Kidney glomerular epithelial cell (primary cell): ENCODE measurements at regions not wholly inside any gene's neighbourhood (a gene's known extent, or its start where the extent isn't known, plus 50 kb on each side); places are given as distances from the start of the nearest gene placed in this dataset.
"Not testable (repeated sequence)": the region's sequence is repeated elsewhere in the genome, so short reads cannot be mapped to it uniquely, and the experiment has no call there.

Experiments used
- DNase-seq: peaks from one replicate; lab custom pipeline; 2025; lab: John Stamatoyannopoulos, UW

GRCh38 chr7:52355053-52355452 is 680.4 kb upstream of the POM121L12 start:
- no peak for DNase-seq

- DNase-seq: no peak
These were observed 683.1 kb upstream of the POM121L12 start for GRCh38 chr7:52352013-52352981.

- no peak for DNase-seq
These were observed 691.4 kb upstream of the POM121L12 start for GRCh38 chr7:52344015-52344414.

GRCh38 chr7:52340067-52340466 is 695.4 kb upstream of the POM121L12 start:
- no peak for DNase-seq

- DNase-seq: not testable (repeated sequence)
These were observed 707.1 kb upstream of the POM121L12 start for GRCh38 chr7:52328328-52328727.

GRCh38 chr7:52325237-52325636 is 710.2 kb upstream of the POM121L12 start:
- DNase-seq: no peak

GRCh38 chr7:52323202-52323746 is 712.2 kb upstream of the POM121L12 start:
- DNase-seq: no peak

GRCh38 chr7:52320610-52321009 is 714.8 kb upstream of the POM121L12 start:
- no peak for DNase-seq

GRCh38 chr7:52317921-52318320 is 717.5 kb upstream of the POM121L12 start:
- DNase-seq: no peak

- DNase-seq: no peak
These were observed 723.5 kb upstream of the POM121L12 start for GRCh38 chr7:52311886-52312285.

GRCh38 chr7:52309631-52310030 is 725.8 kb upstream of the POM121L12 start:
- no peak for DNase-seq

GRCh38 chr7:52302765-52303520 is 732.5 kb upstream of the POM121L12 start:
- DNase-seq: no peak

- no peak for DNase-seq
These were observed 738.3 kb upstream of the POM121L12 start for GRCh38 chr7:52297128-52297527.

GRCh38 chr7:52294942-52295341 is 740.5 kb upstream of the POM121L12 start:
- DNase-seq: no peak

GRCh38 chr7:52289247-52289646 is 746.2 kb upstream of the POM121L12 start:
- no peak for DNase-seq

- DNase-seq: no peak
These were observed 747.7 kb upstream of the POM121L12 start for GRCh38 chr7:52287698-52288097.

- DNase-seq: no peak
These were observed 749.7 kb upstream of the POM121L12 start for GRCh38 chr7:52285689-52286088.

GRCh38 chr7:52283335-52283734 is 752.1 kb upstream of the POM121L12 start:
- DNase-seq: no peak

GRCh38 chr7:52273685-52274610 is 761.5 kb upstream of the POM121L12 start:
- DNase-seq: no peak

- DNase-seq: no peak
These were observed 763.7 kb upstream of the POM121L12 start for GRCh38 chr7:52271703-52272102.

- no peak for DNase-seq
These were observed 765.1 kb upstream of the POM121L12 start for GRCh38 chr7:52270301-52270700.

GRCh38 chr7:52269669-52270068 is 765.8 kb upstream of the POM121L12 start:
- DNase-seq: no peak
